Panc1 (cell line): ENCODE measurements at regions not wholly inside any gene's neighbourhood (a gene's known extent, or its start where the extent isn't known, plus 50 kb on each side); places are given as distances from the start of the nearest gene placed in this dataset.

Experiments used
- ATAC-seq: fragments of 200-7000 bp; cut with Tn5 transposase; 2 replicates; pipeline ENCODE4 v1.9.1; 2020; ENCODE audit warnings: mild to moderate bottlenecking, moderate library complexity
- BruUV-seq: library from RNA; stranded (reverse); fragments of 400-500 nt; replicated peaks from 2 replicates; lab custom pipeline; 2021; lab: Mats Ljungman, UMichigan
- CTCF ChIA-PET: fragments of 300-600 bp; sonication (Branson Sonifier 250); formaldehyde crosslinking; loops from one replicate; lab custom pipeline; 2022; ENCODE audit warnings: antibody characterized with exemption; lab: Charles Lee
- POLR2A ChIA-PET: fragments of 300-600 bp; sonication (Branson Sonifier 250); formaldehyde crosslinking; loops from one replicate; lab custom pipeline; 2022; ENCODE audit warnings: antibody characterized with exemption; lab: Charles Lee
- DNase-seq: peaks from one replicate; pipeline ENCODE4 v3.0.0-alpha.2; 2010; ENCODE audit warnings: low read depth, low spot score
- H3K27ac ChIP-seq: 2 replicates; pipeline ENCODE4 v1.5.1; 2011; ENCODE audit warnings: mild to moderate bottlenecking, low read length, inconsistent platforms
- H3K27me3 ChIP-seq: fragments of 200-500 bp; sonication (Bioruptor generic); 2 replicates; pipeline ENCODE4 v1.6.0; 2014; ENCODE audit warnings: low read length, inconsistent platforms; ENCODE audit not compliant: control insufficient read depth, insufficient read depth
- H3K36me3 ChIP-seq: fragments of 200-500 bp; sonication (Bioruptor generic); 2 replicates; pipeline ENCODE4 v1.5.1; 2014; ENCODE audit warnings: inconsistent platforms, mild to moderate bottlenecking, low read length, moderate library complexity; ENCODE audit not compliant: control insufficient read depth, insufficient read depth
- H3K4me1 ChIP-seq: 2 replicates; pipeline ENCODE4 v1.5.1; 2011; ENCODE audit warnings: inconsistent platforms, mild to moderate bottlenecking, low read length, moderate library complexity; ENCODE audit not compliant: control insufficient read depth, insufficient read depth
- H3K4me3 ChIP-seq, 2 experiments: 2 replicates each; pipeline ENCODE4 v1.5.1; 2011 to 2012; ENCODE audit warnings: low read depth in 2 of 2, low read length in 2 of 2, mild to moderate bottlenecking in 2 of 2, inconsistent platforms in 1 of 2, moderate library complexity in 1 of 2
- H3K9me3 ChIP-seq: fragments of 200-500 bp; sonication (Bioruptor generic); 2 replicates; pipeline ENCODE4 v1.5.1; 2014; ENCODE audit warnings: low read depth, mild to moderate bottlenecking, inconsistent platforms, low read length, moderate library complexity; ENCODE audit not compliant: control insufficient read depth, insufficient read depth
- CTCF ChIP-seq: fragments of 450-650 bp; IDR thresholded peaks from 2 replicates; pipeline ENCODE4 v1.5.1; 2017; ENCODE audit warnings: mild to moderate bottlenecking
- POLR2AphosphoS5 ChIP-seq: IDR thresholded peaks from 2 replicates; pipeline ENCODE4 v1.6.1; 2012; ENCODE audit warnings: mild to moderate bottlenecking, low read depth, low read length, moderate library complexity
- REST ChIP-seq, 2 experiments: IDR thresholded peaks; 2 replicates each; pipeline ENCODE4 v1.6.1; 2011 to 2012; ENCODE audit warnings: low read depth in 2 of 2, control low read depth in 1 of 2, low read length in 1 of 2, mild to moderate bottlenecking in 1 of 2, moderate library complexity in 1 of 2; ENCODE audit not compliant: insufficient read depth in 1 of 2
- SIN3A ChIP-seq: IDR thresholded peaks from 2 replicates; pipeline ENCODE4 v1.6.1; 2012; ENCODE audit warnings: low read depth, mild to moderate bottlenecking, low read length, moderate library complexity, borderline replicate concordance; ENCODE audit not compliant: insufficient read depth
- TCF7L2 ChIP-seq: IDR thresholded peaks from 2 replicates; pipeline ENCODE4 v1.6.1; 2011; ENCODE audit warnings: mild to moderate bottlenecking, low read depth, low read length, inconsistent platforms
- in situ Hi-C: cut with HindIII; loops from 2 replicates; pipeline ENCODE4 v1.10.0; 2016; ENCODE audit warnings: low sequenced_read_pairs, low pct_unique_long_range_greater_than_20kb
- intact Hi-C: fragments of 100-400 bp; cut with micrococcal nuclease; formaldehyde crosslinking; loops from one replicate; pipeline ENCODE4 v1.10.0; 2022; ENCODE audit not compliant: unreplicated experiment

- intact Hi-C loops = no loop called here
- CTCF ChIA-PET = no interaction called here
- Histone ChIP-seq H3K36me3 (no peaks in the 10 kb centered on the region), H3K4me1 (no peaks in the 10 kb centered on the region), H3K27me3 (no peaks in the 10 kb centered on the region), H3K4me3 (no peak overlapping the region), H3K27ac (no peak overlapping the region), H3K9me3 (no peaks in the 10 kb centered on the region)
- DNase-seq (no peak), ATAC-seq (no peak)
- POLR2A ChIA-PET = no interaction called here
- TF ChIP-seq TCF7L2 = no peak
- no peak for TF ChIP-seq POLR2AphosphoS5
- no peak for TF ChIP-seq SIN3A
- TF ChIP-seq REST (IDR thresholded peaks at IDR 0.05; ENCODE audit: insufficient read depth in 1 of 2, low read depth in 2 of 2, low read length in 1 of 2) = no peak
- TF ChIP-seq CTCF = no peak
- BruUV-seq = no TSS peak
- in situ Hi-C loops = no loop called here
Measured at GRCh38 chr5:67455970-67456369, 259.4 kb upstream of the CD180 start.

GRCh38 chr5:67454957-67455561, 258.5 kb upstream of the CD180 start:
- H3K4me3 ChIP-seq = no peak overlapping the region
- POLR2A ChIA-PET = no interaction called here
- in situ Hi-C loops = no loop called here
- H3K27me3 ChIP-seq = no peaks in the 10 kb centered on the region
- H3K36me3 ChIP-seq = no peaks in the 10 kb centered on the region
- intact Hi-C loops = no loop called here
- TF ChIP-seq REST (IDR thresholded peaks at IDR 0.05; ENCODE audit: insufficient read depth in 1 of 2, low read depth in 2 of 2, low read length in 1 of 2) (no peak), TCF7L2 (no peak), CTCF (no peak), POLR2AphosphoS5 (no peak), SIN3A (no peak)
- CTCF ChIA-PET = no interaction called here
- DNase-seq (no peak), ATAC-seq (no peak)
- no peaks in the 10 kb centered on the region for H3K4me1 ChIP-seq
- no peaks in the 10 kb centered on the region for H3K9me3 ChIP-seq
- H3K27ac ChIP-seq = no peak overlapping the region
- no TSS peak for BruUV-seq
